ENCODE measurements at regions not wholly inside any gene's neighbourhood (a gene's known extent, or its start where the extent isn't known, plus 50 kb on each side); places are given as distances from the start of the nearest gene placed in this dataset.

DNA sequence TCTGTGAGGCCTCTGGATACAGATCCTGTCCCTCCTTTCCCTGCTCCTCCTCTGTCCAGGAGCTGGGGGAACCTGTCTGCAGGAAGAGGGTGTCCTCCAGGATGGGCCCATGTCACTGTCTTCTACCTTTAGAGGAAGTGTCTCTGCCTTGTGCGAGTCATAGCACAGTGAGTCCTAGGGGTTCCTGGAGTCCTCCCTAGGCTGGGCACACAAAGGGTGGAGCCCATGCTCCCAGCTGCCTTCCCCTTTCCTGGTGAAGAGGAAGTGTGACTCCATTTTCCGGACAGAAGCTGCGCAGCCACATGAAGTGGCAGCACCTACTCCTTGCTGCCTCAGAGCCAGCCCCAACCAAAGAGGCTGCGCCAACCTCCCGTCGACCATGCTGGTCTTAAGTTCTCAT is 112.2 kb downstream of the CTTN start:
- TF ChIP-seq, protein P1, sequence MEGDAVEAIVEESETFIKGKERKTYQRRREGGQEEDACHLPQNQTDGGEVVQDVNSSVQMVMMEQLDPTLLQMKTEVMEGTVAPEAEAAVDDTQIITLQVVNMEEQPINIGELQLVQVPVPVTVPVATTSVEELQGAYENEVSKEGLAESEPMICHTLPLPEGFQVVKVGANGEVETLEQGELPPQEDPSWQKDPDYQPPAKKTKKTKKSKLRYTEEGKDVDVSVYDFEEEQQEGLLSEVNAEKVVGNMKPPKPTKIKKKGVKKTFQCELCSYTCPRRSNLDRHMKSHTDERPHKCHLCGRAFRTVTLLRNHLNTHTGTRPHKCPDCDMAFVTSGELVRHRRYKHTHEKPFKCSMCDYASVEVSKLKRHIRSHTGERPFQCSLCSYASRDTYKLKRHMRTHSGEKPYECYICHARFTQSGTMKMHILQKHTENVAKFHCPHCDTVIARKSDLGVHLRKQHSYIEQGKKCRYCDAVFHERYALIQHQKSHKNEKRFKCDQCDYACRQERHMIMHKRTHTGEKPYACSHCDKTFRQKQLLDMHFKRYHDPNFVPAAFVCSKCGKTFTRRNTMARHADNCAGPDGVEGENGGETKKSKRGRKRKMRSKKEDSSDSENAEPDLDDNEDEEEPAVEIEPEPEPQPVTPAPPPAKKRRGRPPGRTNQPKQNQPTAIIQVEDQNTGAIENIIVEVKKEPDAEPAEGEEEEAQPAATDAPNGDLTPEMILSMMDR (IDR thresholded peaks at IDR 0.05; ENCODE audit: insufficient read depth, low read depth, low read length): no peak
- no peak for TF ChIP-seq EZH2 (IDR thresholded peaks at IDR 0.05; ENCODE audit: insufficient read depth, low read length)
